ENCODE measurements at regions not wholly inside any gene's neighbourhood (a gene's known extent, or its start where the extent isn't known, plus 50 kb on each side); places are given as distances from the start of the nearest gene placed in this dataset.
"Not testable (repeated sequence)": the region's sequence is repeated elsewhere in the genome, so short reads cannot be mapped to it uniquely, and the experiment has no call there.

DNA sequence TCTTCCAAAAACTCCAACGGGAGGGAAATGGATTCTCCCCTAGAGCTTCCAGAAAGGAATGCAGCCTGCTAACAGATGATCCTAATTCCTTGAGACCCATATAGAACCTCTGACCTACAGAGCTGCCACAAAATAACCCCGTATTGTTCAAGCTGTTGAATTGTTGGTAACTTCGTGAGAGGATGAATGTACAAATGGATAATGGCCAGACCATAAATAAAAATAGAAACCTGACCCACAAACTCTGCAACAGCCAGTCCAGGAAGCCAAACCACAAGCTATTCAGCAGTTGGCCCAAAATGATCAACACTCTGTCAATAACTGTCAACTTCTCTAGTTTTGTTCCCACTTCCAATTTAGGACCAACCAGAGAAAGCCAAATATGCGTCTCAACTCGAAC lies 414.0 kb upstream of the ZNF717 start:
- DNase-seq (ENCODE audit: low spot score), result no peak

GRCh38 chr3:76203578-76203977 lies 418.2 kb upstream of the ZNF717 start:
- no peak for DNase-seq (ENCODE audit: low spot score)

DNA sequence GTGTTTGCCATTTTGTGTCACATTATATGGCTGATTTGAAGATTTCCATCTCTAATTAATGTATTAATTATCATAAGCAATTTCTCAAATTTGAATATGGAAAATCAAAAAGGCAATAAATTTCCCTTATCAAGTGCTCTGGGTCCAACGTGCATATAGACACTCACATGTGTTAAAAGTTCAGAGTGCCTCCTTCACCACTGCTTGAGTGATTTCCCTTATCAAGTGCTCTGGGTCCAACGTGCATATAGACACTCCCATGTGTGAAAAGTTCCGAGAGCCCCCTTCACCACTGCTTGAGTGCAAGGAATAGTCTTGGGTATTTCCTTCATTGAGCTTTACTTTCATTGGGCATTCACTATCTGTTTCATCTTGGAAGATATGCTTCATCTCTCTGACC lies 421.0 kb upstream of the ZNF717 start:
- DNase-seq (ENCODE audit: low spot score), result no peak

DNA sequence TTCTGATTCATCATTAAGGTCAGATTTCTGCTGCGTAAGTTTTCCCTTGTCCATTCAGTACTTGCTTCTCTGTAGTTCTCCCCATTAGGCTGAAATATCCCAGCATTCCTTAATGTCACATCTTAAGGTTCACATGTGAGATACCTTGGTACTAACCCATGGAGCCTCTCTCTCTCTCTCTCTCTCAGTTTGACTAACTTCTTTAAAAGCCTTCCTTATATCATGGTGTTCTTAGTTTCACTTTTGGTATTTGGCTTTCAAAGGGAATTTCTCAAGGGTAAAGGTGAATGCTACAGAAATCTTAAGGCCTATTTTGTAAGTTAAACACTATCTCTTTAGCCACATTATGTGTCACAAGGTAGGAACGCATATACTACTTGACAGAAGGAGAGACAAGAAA lies 427.3 kb upstream of the ZNF717 start:
- DNase-seq (ENCODE audit: low spot score), result no peak

- DNase-seq (ENCODE audit: low spot score), result no peak
Observed at GRCh38 chr3:76222201-76222600, 436.9 kb upstream of the ZNF717 start.

DNA sequence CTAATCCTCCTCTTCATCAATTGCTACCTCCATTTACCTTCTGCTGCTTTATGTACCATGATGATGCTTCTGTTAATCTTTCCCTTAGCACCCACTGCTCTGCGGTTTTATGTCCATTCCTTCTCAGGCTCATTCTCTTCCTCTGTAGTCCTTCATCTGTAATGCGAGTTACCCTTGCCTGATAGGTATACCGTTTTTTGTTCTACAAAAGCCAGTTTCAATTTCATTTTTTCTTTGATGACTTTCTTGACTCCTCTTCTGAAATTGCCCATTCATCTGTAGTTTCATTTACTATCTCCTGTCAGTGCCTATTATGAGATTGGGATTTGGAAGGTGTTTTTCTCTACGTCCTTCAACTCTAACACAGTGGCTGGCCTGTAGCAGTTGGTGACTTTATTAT lies 445.9 kb upstream of the ZNF717 start:
- DNase-seq (ENCODE audit: low spot score), result no peak

DNA sequence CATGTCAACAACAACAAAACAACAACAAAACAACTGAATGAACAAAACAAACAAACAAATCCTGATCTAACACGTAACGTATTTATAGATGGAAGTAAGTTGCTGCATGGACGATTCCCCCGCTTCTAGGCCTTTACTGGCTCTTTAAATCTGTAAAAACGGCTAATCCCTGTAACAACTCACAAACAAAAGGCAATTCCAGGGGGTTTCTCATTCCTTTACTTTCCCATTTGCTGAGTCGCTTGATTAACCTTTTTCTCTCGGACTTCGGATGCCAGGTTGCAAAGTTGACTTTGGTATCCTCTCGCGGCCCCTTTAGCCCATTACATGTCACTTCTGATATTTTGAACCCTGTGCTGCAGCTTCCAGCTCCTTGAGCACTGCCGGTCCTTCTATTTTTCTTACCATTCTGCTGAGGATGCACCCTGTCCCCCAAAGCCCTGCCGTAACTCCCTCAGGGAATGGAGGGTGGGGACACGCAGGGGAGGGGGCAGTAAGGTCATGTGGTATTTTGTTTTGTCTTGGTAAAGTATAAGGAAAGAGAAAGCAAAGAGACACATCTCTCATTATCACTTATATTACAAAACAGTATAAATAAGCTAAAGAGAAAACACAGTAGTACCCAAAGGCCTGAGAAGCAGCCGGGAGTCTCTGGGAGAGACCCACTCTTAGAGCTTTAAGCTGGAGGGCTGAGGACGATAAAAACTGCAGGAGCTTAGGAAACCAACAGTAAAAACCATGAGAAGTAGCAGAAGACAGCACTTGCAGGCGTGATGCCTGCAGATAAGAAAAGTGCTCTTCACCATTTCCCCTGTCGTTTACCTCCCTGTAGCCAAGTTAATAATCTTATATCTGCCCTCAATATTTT lies 457.8 kb upstream of the ZNF717 start:
- DNase-seq (ENCODE audit: low spot score), result no peak

GRCh38 chr3:76245073-76245472 lies 459.7 kb upstream of the ZNF717 start:
- DNase-seq (ENCODE audit: low spot score), result no peak

- DNase-seq (ENCODE audit: low spot score), result no peak
Observed at GRCh38 chr3:76245622-76246021, 460.3 kb upstream of the ZNF717 start.

- no peak for DNase-seq (ENCODE audit: low spot score)
Observed at GRCh38 chr3:76264496-76264895, 479.1 kb upstream of the ZNF717 start.

GRCh38 chr3:76264911-76265310 lies 479.6 kb upstream of the ZNF717 start:
- no peak for DNase-seq (ENCODE audit: low spot score)

GRCh38 chr3:76266511-76266910 lies 481.2 kb upstream of the ZNF717 start:
- no peak for DNase-seq (ENCODE audit: low spot score)

- no peak for DNase-seq (ENCODE audit: low spot score)
Observed at GRCh38 chr3:76267851-76268380, 482.6 kb upstream of the ZNF717 start.

DNA sequence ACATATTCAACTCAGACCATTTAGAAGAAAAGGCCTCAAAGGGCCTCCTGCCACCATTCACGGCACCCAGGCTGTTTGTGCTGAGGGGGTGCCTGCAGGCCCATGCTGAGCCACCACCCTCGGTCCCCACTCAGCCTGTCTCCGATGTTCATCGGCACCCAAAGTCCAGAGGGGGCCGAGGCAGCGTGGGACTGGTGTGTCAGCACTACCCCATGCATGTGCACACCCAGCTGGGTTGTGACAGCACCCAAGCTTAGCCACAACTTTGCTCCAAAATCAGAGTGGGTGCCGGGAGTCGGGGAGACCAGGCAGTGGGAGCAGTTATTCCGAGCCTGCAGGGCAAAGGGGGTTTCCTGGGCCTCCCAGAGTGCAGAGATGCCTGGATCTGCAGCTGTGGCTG lies 508.5 kb upstream of the ZNF717 start:
- no peak for DNase-seq (ENCODE audit: low spot score)

DNA sequence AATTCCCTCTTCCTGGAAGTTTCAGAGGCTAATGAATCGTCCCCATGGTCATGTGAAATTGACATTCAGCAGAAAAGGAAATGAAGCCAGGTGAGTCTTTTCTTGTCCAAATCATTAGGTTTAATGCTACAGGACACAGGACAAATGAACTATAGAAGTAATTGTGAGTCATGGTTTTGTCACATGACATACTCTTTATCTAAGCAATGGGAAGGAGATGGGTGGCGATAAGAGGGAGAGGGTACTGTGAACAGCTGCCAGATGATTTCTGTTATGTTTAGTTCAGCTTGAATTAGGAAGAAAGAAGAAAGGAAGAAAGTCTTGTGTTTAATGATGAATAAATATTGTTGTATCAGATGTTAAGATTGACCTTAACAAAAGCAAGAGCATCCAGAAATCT lies 515.4 kb upstream of the ZNF717 start:
- no peak for DNase-seq (ENCODE audit: low spot score)

DNA sequence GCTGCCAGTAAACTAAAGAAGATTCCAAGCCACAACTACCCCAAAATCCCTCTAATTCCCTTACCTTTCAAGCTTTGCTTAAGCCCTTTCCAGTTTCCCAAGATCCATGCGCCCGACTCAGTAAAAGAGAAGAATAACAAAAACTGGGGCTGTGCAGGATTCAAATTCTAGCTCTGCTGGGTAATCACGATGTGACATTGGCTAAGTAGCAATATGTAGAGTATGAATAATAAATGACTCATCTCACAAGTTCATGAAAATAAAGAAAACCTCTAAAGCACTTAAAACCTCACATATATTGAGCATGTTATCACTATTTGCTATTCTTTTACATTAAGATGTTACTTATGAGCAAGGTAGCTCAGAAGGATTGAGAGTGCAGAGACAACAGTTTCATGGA lies 522.2 kb upstream of the ZNF717 start:
- DNase-seq (ENCODE audit: low spot score), result no peak

GRCh38 chr3:76308541-76308940 lies 523.2 kb upstream of the ZNF717 start:
- DNase-seq (ENCODE audit: low spot score), result no peak

DNA sequence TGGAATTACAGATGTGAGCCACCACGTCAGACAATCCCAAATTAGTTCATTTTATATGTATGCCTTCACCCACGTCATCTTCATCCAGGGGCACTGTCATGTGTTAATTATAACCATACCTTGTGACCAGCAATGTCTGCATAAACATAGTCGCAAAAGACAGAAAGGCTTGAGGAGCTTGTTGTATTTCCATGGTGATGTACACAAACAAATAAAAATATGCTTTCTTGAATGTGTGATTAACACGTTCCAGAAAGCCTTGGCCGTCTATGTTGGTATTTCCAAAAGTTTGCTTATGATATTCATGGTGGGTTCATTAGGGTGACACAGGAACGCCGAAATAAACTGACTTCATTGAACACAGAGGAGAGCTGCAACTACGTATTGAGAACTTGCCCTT lies 524.7 kb upstream of the ZNF717 start:
- no peak for DNase-seq (ENCODE audit: low spot score)

GRCh38 chr3:76310667-76311066 lies 525.3 kb upstream of the ZNF717 start:
- no peak for DNase-seq (ENCODE audit: low spot score)

DNA sequence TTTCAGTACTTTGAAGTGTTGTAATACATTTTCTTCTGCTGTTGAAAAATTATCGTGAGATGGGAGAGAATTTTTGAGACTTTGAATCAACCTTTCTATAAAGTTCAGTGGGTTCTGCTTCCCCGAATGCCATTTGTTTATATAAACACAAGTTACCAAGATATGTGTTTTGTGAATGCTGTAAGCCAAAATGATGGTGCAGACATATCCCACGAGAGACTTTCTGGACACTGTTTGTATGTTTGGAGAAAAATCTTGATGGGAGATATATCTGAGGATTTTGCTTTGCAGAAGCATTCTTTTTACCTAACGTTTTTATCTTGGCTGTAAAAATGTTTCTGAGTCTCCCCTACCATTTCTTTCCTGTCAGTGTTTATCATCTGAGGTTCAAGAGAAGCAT lies 526.6 kb upstream of the ZNF717 start:
- no peak for DNase-seq (ENCODE audit: low spot score)

DNA sequence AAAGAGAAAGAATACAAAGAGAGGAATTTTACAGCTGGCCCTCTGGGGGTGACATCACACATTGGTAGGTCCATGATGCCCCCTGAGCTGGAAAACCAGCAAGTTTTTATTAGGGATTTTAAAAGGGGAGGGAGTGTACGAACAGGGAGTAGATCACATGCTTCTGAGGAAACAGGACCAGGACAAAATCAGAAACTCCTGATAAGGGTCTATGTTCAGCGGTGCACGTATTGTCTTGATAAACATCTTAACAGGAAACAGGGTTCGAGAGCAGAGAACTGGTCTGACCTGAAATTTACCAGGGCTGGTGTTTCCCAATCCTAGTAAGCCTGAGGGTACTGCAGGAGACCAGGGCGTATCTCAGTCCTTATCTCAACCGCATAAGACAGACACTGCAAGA lies 530.6 kb upstream of the ZNF717 start:
- not testable (repeated sequence) for DNase-seq (ENCODE audit: low spot score)

DNA sequence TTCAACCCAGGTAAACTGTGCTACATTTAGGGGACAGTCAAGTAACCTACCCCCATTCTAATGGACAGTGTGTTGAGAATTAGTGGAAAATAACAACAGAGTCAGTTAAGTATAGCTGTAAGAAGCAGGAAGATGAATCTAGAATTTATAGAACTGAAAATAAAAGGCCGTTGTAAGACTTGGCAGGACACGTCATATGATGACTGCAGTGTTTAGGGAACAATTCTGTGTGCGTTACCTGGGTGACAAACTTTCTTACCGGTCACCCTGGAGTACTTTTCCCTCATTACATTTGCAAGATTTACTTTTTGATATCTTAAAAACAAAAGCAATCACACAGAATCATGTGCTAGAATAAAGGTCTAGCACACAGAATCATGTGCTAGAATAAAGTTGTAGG lies 536.3 kb upstream of the ZNF717 start:
- DNase-seq (ENCODE audit: low spot score), result no peak

GRCh38 chr3:76324101-76324500 lies 538.8 kb upstream of the ZNF717 start:
- DNase-seq (ENCODE audit: low spot score), result no peak

GRCh38 chr3:76345878-76346277 lies 560.5 kb upstream of the ZNF717 start:
- no peak for DNase-seq (ENCODE audit: low spot score)
